CD1c-positive myeloid dendritic cell (primary cell): ENCODE measurements at regions not wholly inside any gene's neighbourhood (a gene's known extent, or its start where the extent isn't known, plus 50 kb on each side); places are given as distances from the start of the nearest gene placed in this dataset.

Experiments used
- DNase-seq: peaks from one replicate; pipeline ENCODE4 v3.0.0-alpha.2; 2016; ENCODE audit errors: extremely low spot score

DNA sequence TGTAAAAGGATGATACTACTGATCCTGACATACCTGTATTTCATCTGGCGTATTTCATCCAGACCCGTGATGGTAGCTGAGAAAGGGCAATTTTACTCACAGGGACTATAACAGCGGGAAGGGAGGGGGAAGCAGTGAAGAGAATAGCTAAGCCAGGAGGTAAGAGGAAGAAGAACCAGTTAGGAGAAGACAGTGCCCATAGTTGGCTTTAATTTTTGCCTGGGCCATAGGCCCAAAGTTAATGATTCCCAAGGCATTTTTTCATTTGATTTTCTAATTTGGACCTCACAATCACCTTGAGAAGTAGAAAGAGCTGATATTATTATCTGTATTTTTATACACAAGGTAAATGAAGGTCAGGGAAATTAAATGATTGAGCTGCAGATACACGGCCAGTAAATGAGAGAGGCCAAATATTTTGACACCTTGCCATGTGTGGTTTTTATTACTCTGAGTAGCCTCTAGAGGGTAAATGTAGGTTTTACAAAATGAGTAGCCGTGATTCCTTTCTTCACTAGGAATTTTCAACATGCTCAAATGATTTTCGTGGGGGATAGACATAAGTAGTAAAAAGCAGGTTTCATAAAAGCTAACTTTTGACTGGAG lies 382.2 kb downstream of the FUT8 start:
- DNase-seq: no peak

DNA sequence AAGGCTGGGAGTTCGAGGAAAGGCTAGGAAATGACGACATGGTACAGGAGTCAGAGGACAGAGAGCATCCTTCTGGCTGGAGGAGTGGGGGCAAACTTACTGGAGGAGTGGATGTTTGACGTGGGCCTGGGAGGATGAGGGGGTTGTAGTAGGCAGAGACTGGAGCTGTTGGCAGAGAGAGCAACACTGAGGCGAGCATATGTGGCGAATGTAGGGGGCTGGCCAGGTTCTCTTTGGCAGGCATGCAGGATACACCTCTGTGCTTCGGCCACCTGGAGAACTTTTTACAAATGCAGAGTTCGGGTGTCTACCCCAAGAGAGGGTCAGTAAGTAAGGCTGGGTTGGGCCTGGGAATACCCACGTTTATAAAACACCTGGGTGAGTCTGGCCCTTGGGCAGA lies 385.7 kb downstream of the FUT8 start:
- no peak for DNase-seq

DNA sequence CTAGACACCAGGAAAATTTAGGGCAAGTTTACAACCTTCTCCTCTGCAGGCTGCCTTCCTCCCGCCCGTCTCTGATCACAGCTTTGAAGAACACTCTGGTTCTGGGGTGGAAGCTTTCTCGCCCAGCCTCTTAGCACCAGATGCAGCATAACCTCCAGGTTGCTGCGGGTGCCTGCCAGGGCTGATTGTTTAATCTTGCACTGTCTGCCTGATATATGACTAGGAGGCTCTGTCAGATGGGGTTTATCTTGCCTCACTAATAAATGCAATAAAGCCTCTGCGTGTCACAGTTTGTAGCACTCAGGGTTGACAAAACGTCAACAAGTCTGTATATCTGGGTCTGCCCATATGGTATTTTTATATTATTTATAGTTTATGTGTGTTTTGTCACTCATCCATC lies 388.2 kb downstream of the FUT8 start:
- DNase-seq: no peak

DNA sequence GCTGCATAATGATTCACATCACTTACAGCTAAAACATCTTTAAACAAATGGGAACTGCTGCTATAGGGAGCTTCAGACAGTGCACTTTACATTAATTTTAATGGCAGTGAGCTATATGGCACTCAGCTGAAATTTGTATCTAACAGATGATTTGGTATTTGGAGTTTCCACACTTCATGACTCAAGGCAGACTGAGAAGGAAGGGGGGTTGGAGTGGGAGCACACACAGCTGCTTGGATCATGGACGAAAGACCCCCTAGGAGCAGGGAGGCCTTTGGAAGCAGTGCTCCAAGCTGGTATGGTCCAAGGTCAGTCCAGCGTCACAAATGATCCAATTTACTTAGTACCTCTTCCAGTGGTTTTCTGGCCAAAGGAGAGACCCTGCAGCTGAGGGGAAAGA lies 389.7 kb downstream of the FUT8 start:
- DNase-seq: no peak

DNA sequence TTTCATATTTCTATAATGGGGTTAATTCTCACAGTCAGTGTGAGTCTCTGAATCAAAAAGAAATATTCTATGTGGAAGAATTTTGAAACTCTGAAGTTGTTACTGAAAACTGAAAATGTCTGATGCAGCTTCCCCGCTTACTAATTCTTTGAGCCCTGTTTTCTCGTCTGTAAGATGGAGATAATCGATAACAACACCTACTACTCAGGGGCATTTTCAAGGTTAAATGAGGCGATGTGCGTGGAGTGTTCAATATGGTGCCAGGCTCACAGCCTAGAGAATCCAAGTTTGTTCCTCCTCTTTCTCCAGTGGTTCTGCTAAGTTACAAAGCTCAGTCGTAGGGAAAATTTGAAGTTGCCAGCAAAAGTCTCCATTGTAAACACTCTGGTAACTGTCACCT lies 391.4 kb downstream of the FUT8 start:
- DNase-seq: no peak

DNA sequence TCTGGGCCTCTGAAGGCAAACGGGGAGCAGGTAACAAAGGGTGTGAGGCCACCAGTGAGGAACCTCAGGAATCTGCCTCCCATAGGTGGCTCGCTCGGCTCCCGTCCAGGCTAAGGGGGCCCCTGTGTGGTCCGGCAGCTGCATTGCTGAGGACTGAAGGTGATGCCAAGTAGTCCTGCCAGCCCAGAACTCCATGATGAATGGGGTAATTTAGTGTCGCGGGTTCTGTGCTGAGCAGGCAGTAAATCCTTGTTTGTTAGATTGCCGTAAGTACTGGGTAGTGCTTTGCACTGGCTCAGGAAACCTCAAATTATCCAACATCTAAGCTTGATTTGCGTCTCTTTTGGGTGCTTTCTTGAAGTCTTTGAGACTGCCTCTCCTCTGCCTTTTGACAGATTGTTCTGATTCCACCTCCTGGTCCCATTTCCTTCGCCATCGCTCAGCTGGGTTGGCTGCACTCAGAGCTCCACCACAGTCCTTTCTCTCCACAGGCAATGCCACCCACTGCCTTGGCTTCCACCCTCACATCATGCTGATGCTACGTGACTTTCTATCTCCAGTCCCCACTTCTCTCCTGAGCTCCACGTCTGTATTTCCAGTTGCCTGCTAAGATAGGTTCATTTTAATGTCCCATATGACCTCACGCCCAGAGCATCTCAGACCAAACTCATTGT lies 392.0 kb downstream of the FUT8 start:
- no peak for DNase-seq

DNA sequence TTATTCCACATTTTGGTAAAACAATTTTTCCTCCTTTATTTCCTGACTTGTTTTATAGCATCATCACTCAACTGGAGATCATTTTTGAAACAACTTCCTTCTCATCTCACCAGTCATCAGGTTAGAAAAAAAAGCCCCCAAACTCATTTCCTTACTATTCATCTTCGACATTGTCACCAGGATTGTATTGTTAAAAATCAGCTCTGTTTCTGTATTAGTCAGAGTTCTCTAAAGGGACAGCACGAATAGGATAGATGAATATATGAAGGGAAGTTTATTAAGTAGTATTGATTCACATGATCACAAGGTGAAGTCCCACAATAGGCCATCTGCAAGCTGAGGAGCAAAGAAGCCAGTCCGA lies 392.6 kb downstream of the FUT8 start:
- no peak for DNase-seq

DNA sequence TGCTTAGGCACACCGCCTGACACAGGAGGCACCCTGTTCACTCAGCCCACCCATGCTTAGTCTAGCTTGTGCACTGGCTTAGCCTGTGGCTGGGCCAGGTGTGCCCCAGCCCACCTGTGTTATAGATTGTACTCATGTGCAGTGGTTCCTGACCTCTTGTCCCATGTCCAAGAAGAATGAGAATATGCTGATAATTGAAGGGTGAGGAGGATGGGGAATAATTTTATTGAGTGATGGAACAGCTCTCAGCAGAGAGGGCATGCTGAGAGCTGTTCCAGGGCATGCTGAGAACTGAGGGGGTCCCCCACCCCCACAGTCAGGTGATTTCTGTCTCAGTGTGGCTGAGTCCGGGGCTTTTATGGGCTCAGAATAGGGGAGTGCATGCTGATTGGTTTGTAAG lies 395.9 kb downstream of the FUT8 start:
- DNase-seq: no peak

DNA sequence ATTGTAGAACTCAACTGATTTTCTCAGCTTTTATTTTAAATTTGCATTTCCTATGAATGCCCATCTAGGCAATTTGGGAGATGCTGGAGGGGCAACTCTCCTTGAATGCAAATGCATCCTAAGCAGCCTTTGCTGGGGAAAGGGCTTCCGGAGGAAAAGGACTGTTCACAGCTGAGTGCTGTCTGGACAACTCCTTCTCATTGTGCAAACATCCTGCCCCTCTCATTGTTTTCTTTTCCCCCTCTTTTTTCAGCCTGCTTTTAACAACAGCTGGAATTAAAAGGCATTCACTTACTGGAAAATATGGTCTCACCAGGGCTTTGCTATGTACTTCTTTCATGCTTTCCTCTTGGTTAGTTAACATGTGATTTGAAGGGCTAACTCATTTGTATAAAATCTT lies 397.8 kb downstream of the FUT8 start:
- no peak for DNase-seq

DNA sequence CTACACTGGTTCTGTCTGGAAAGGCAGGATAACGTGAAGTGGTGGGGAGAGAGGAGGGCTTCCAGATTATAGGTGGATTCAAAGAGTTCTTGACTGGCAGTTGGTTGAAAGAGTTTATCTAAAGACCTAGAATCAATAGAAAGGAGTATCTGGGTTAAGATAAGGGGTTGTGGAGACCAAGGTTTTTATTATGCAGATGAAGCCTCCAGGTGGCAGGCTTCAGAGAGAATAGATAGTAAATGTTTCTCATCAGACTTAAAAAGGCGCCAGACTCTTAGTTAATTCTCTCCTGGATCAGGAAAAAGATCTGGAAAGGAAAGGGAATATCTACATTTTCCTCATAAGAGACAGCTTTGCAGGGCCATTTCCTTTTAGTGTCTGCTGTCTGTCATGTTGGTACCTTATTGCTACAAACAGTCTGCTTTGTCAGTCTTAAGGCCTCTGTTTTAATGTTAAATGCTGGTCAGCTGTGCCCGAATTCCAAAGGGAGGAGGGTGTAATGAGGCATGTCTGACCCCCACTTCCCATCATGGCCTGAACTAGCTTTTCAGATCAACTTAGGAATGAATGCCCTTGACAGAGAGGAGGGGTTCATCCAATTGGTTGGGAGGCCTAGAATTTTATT lies 401.3 kb downstream of the FUT8 start:
- DNase-seq: no peak

DNA sequence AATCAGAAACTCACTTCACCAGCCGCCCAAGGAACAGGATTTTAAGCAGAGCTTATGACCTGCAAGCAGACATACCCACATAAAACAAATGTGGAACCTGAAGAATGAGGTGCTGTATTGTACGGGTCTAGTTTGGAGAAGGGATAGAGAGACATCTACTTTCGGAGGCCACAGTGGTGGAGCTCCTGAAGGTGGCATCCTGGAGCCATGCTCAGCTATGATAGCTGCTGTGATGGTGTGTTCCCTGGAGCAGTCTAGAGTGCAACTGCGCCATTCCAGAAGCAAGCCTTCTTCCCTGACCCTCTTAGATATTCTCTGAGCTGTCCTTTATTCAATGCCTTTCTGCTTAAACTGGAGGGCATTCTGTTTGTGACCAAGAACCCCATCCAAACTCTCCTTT lies 402.6 kb downstream of the FUT8 start:
- no peak for DNase-seq

DNA sequence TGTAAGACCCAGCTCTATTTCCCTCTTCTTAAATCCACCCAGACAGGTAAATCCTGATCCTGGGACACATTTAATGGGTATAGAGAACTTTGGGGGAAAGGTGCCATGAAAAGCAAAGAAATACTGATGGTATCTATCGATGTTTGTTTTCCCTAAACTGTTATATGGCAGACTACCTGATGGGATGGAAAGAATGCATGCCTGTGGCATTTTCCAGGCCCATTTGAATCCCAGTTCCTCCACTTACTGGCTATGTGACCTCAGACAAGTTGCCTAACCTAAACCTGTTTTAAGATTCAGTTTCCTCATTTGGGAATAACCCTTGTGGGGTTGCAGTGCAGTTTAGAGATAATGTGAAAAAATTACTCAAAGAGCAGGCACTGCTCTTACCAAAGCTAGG lies 404.5 kb downstream of the FUT8 start:
- no peak for DNase-seq

DNA sequence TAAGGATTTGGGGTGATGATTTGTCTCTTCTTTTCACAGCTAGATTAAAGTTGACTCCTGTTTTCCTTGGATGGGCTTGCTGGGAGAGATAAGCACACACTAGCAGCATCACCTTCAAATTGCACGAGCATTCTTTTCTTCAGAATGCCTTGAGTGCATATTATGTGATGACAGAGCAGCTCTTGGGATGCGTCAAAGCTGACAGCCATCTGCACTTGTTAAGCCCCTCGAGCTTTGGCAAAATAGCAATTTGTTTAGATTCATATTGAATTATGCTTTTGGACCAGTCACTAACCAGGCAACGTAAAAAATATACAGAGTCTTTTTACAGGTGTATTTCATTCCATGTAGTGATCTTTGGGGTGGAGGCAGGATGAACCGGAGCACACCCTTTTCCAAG lies 407.0 kb downstream of the FUT8 start:
- no peak for DNase-seq

DNA sequence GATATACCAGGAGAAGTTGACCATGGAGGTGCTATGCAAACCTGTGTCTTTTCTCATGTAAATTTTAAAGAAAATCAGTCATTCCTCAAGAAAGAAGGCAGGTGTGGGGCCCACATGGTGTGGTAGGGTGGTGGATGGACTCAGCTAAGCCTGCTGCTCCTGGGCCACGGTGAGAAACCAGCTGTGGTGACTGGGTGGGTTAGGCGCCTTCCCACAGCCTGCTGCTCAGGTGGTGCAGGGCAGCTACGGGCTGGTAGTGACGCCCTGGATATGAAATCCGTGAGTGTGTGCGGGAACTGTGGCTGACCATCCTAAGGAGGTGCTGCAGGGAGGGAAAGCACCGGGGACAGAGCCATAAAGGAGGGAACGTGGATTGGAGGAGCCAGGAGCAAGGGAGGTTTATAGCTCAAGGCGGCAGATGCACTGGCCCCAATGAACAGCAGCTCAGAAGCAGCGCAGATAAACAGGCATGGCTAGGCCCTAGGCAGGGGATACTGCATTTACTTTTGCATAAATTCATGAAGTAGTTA lies 408.8 kb downstream of the FUT8 start:
- no peak for DNase-seq

DNA sequence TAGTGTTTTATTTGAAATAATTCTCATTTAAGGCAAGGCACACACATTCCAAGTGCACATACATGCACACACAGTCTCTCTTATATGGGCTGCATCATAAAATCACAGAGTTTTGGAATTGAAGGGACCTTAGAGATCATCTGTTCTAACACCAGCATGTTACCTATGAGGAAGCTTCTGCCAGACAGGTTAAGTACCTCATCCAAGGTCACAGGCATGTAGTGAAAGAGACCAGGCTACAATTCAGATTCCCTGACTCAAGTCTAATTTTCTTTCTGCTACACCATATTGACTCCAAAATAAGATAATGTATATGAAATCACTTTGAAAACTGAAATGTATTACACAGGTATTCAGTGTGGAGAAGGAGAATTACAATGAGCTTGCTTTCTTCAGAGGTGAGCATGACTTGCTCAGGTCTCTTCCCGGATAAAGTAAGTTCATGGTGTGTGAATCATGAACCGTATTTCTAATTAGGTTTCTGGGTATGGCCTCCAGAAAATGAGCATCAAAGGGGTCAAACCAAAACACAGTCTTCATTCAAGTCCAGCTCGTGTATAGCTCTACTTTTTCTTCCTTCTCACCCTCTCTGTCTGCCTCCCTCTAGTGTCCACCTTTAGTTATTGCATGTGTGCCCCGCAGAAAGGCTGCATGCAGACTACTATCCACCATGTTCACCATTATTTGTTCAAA lies 411.9 kb downstream of the FUT8 start:
- DNase-seq: peak; percentile 69

DNA sequence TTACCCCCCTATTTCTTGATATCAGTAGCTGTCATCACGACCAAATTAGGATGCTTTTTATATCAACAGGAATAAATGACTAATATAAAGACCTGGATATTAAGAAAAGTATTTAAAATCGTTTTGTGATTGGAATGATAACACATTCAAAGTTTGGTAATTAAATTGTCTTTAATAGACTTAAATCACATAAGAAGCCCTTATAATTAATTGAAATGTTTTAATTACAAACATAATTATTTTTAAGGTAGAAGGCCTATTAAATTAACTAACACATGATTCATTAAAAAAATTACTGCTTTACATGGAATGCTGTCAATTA lies 412.4 kb downstream of the FUT8 start:
- DNase-seq: no peak

DNA sequence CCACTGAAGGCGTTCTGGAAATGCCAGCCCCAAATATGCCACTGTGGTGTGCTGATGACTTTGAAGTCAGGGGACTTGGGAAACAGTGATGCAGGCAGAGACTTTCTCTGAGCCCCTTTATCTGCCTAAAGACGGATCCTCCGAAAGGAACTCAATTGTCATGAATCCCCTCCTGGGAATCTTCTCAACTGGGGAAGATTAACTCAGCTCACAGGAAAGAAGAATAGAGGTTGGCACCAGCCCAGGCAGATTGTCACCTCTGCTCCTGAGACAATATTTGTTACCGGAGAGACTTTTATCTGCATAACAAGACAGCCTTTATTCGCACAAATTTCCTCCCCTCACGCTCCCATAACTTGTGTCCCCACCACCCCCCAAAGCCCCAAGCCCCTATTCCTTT lies 414.4 kb downstream of the FUT8 start:
- DNase-seq: no peak

DNA sequence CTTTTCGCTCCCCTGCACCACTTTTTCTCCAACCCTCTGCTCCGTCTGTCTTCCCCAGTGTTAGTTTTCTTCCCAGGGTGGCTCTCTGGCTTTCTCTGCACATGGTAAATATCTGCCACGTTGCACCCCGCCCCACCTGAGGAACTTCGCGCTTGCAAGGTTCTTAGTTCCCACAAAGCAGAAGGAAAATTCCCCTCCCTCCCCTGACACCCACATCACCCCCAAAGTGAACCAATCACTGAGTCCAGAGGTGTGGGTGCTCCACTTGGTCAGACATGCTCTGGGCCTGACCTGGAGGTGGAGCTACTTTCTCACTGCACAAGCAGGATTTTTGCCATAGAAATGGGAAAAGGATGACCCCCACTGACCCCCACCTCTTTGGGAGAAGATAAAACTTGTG lies 415.0 kb downstream of the FUT8 start:
- DNase-seq: no peak

DNA sequence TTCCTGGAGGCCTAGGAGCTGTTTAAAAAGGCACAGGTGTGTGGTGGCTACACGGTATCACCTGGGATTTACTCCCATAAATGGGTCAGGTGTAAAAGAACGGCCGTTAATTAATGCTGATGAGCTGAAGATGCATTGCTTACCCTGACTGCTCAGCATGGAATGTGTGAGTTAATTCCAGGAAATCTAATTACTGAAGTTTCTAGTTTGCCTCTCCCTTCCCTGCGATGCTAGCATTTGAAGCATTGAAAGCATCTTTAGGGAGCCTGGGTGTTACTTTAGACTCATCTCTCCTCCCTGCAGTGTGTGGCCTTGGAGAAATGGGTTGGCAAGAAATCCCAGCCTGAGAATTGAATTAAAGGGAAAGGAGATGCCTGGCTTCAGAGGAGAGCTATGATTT lies 415.9 kb downstream of the FUT8 start:
- no peak for DNase-seq

DNA sequence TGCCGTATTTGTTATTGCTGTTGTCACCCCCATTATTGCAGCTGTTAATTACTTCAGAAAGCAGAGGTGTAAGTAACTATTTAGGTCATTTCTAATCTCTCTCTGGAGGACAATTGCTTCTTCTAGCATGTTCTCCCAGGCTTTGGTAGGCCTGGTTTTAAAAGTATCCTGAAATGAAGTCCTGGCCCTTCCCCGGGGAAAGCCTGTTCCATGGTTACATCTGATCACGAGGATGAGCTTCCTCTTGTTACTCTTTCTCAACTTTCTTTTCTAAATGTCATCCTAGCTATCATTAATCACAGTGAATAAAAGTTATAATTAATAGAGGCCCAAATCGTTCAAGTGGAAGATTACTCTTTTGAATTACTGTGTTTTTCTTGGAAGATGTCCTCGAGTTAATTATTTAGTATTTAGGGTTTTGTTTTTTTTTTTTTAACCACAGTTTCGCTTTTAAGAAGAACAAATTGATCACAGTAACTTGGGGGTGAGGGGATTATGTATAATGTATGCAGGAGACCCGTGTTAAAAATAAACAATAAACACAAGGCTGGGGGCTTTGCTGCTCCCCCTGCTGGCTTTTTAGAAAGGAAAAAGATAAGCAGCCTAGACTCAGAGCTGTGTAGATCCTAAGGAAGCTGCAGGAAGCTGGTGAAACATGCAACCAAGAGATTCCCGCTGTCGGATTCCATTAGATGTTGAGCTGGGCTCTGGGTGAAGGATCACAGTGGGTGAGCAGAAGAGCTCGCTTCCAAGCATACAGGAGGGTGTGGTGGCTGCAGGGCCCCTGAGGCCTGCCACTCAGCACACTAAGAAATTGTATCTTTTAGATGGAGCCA lies 420.1 kb downstream of the FUT8 start:
- no peak for DNase-seq

DNA sequence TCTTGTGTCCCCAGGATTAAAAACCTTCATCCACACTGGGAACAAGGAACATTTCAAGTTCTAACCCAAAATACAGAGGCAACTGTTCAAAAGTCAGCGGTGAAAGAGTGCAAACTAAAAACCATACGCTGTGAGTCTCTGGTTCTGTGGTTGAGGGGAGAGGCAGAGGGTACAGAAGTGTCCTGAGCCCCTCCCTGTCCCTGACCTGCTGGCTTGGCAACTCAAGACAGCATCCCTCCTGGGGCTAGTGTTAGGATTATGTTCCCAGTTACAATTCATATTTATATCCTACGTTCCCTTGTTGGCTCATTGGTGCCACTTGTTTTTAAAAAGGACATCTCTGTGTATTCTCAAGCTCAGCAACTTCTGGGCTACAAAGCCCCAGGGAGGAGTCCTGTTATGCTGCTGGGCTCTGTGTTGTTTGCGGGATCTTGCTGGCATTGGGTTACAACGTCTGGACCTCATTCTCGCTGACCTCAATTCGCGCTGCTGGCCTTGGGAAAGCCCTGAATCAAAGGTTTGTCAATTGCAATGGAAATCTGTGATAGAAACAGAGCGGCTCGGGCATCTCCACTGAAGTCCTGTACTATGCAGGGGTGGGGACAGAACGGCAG lies 420.8 kb downstream of the FUT8 start:
- no peak for DNase-seq

DNA sequence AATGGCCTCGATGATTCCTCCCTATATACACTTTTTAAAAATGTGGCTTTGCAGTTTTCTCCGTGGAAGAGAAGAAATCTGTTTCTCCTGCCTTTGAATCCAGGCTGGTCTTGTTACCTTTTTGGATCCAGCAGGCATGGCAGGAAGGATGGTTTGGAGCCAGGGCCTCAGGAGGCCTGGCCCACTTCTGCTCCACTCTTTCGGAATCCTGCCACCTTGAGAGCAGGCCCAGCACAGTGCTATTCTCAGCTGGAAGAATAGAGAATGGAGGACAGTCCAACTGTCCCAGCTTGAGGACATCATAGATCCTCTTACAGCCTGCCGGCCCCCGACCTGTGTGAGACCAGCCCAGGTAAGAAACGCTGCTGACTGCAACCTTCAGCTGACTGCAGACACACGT lies 421.5 kb downstream of the FUT8 start:
- no peak for DNase-seq
